NCI-H2196 (cell line): ENCODE measurements at regions not wholly inside any gene's neighbourhood (a gene's known extent, or its start where the extent isn't known, plus 50 kb on each side); places are given as distances from the start of the nearest gene placed in this dataset.
A peak's percentile ranks its signal among the peaks of the same experiment; 100 is the strongest.
"Not testable (repeated sequence)": the region's sequence is repeated elsewhere in the genome, so short reads cannot be mapped to it uniquely, and the experiment has no call there.

Experiments used
- DNase-seq: peaks from one replicate; lab custom pipeline; 2025; ENCODE audit not compliant: unreplicated experiment; lab: John Stamatoyannopoulos, UW

DNA sequence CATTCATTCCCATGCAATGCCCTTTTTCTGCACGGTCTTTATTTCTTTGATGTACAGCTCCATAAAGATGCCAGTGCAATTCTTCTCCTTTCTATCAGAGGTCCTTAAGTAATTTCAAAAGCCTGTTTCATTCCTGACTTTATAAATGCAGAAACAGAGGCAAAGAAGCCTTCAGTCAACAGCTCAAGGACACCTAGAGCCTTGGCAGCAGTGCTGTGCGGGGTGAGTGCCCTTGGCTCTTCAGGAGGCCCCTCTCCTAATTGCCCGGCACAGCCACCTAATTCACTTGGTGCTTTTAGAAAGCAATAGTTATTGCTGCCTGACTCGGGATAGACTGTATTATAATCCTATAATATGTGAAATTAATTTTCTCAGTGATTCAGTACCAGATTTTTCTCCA is 169.6 kb upstream of the KLF6 start:
- DNase-seq = no peak

DNA sequence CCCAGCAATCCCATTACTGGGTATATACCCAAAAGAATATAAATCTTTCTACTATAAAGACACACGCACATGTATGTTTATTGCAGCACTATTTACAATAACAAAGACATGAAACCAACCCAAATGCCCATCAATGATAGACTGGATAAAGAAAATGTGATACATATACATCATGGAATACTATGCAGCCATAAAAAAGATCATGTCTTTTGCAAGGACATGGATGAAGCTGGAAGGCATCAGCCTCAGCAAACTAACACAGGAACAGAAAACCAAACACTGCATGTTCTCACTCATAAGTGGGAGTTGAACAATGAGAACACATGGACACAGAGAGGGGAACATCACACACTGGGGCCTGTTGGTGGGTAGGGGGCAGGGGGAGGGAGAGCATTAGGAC is 169.0 kb upstream of the KLF6 start:
- not testable (repeated sequence) for DNase-seq

DNA sequence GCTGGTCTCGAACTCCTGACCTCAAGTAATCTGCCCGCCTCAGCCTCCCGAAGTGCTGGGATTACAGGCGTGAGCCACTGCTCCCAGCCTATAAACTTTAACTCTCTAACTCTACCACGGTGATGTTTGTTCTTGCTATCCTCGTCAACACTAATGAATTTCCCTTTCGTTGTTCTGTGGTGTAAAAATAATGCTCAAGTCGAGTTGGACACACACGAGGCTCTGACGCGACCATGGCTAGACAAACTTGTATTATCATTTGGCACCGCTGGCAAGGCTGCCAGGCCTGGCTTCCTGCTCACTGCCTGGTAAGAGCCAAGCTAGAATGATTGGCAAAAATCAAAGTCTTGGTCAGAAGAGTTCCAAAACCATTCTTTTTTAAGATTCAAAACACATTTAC is 167.0 kb upstream of the KLF6 start:
- no peak for DNase-seq

DNA sequence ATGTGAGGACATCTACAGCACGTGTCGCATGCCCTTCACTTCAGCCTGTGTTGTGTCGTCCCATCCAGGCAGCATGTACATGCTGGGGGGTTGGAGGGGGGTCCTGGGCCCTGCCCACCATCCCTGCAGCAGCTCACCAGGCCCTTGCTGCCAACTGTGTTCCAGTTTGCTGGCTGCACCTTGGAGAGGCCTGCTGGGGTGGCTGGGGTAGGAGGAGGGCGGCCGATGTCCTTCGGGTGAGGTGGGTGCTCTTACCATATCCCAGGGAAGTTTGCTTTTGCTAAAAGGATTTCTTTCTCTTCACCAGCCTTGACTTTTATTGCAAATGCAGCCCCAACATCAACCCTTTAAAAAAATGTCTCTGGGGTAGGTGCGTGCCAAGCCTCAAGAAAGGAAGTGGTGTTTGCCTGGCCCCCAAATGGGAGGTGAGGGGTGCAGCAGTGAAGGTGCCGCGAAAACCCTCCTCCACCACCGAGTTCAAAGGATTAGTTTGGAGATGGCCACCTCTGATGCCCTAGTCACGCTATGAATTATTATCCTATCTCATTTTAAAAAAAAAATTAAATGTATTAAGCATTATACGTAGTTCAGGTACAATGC is 165.8 kb upstream of the KLF6 start:
- DNase-seq = no peak

DNA sequence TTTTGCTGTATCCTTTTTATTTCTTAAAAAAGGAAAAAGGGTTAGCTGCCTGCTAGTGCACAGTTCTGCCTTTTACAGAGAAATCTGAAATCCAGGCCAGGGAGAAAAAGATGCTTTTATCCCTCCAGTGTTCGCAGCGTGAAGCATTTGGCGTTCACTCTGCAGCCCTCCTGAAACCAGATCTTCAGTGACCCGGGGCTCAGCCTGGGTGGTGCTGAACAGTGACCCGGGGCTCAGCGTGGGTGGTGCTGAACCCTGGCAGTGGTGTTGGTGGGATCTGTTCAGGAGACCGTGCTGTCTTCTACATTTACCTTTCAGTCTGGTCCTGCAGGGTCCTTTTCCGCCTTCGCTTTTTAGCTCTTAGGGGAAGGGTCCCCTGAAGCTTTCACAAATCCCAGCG is 164.7 kb upstream of the KLF6 start:
- DNase-seq = no peak

DNA sequence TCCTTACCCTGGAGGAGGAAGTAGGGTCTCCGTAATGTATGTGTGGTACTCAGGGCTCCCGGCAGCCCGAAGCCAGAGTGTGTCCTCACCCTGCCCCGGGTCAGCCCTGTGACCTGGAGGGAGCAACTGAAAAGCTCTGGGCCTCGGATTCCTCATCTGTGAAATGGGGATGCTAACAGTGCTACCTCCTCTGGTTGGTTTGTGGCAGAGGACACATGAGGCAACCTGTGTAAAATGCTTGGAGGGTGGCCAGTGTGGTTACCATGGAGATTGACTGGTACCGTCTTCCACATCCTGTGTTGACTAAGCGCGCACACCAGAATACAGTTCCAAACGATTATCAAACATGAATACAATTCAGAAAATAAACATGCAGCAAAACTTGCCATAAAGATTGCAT is 163.8 kb upstream of the KLF6 start:
- peak; percentile 36 for DNase-seq

DNA sequence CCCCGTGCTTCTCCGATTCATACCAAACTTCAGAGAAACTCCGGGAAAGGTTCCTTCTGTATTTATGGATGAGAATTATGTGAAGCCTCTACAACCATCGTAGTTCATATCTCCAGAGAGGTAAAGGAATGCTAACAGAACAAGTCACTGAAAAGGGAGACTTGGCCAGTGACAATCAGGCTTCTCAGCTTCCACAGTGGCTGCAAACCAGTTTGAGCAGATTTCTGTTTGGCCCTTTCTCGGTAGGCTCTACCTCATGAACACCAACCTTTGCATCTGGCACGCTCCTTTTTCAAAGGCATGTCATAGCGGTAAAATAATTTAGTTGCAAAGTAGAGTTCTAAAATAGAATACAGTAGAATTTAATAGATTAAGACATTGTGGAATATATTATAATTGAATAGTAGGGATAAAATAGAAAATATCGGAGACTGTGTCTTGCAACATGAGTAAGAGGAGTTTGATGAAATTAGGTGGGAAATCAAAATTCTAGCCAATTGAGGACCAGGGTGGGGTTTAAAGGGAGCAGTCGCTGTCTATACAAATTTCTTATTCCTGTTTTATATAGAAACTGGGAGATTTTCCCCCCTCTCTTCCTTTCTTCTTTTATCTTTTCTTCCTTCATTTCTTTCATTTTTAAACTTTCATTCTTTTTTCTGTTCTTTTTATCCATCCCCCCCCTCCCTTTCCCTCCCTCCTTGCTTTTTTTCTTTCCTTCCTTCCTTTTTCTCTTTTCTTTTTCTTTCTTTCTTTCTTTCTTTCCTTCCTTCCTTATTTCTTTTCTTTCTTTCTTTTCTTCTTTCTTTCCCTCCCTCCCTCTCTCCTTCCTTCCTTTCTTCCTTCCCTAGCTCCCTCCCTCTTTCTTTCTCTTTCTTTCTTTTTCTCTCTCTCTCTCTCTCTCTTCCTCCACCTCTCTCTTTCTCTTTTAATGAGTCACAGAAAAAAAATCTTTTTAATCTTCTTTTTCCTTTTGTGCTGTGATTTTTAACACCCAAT is 161.5 kb upstream of the KLF6 start:
- DNase-seq = no peak

DNA sequence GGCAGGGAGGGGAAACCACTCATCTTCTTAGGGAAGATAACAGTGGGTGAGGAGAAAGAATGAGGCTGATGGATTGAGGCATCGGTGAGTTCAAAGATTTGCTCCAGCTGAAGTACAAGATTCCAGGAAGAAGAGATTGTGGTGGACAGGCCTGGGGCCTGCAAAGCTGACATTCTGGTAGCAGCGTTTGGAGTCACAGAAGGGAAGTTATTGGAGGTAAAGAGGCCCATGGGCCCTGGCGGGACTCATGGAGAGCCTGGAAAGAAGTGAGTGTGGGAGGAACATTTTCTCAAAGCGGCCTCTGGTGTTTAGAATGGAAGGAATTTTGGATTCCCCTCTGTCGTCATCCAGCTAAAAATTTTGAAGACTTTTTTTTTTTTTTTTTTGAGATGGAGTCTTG is 160.0 kb upstream of the KLF6 start:
- no peak for DNase-seq

DNA sequence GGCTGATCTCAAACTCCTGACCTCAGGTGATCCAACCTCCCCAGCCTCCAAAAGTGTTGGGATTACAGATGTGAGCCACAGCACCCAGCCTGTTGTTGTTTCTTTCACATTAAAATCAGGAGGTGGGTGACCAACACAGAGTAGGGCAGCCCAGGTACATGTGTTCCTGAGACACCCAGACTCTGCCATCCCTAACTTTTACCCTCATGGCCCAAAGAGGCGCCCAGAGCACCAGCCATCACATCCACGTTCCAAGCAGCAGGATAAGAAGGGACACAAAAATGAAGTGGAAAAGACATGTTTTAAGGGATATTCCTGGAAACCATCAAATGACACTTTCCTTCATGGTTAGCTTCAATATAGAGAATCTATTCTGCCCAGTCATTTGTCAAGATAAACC is 159.6 kb upstream of the KLF6 start:
- DNase-seq = no peak

DNA sequence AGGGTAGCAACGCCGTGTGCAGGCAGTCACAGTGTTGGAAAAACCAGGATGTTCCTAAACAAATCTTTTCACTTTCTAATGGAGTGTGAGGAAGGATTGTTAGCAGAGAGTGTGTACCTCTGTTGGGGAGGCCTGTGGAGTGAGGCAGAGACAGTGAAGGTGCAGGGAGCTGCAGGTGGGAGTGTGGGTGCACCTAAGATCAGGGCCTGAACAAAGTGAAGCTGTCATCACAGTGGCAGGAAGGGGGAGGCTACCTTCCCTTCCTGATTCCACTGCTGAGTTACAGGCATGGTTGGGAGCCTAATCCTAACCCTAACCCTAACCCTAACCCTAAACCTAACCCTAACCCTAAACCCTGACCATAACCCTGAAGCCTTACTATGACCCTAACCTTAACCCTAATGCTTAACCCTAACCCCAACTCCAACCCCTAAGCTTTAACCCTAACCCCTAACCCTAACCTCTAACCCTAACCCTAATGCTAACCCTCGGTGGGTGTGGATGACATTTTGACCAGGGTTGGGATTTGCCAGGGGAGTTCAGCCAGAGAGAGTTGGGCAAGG is 158.8 kb upstream of the KLF6 start:
- no peak for DNase-seq

DNA sequence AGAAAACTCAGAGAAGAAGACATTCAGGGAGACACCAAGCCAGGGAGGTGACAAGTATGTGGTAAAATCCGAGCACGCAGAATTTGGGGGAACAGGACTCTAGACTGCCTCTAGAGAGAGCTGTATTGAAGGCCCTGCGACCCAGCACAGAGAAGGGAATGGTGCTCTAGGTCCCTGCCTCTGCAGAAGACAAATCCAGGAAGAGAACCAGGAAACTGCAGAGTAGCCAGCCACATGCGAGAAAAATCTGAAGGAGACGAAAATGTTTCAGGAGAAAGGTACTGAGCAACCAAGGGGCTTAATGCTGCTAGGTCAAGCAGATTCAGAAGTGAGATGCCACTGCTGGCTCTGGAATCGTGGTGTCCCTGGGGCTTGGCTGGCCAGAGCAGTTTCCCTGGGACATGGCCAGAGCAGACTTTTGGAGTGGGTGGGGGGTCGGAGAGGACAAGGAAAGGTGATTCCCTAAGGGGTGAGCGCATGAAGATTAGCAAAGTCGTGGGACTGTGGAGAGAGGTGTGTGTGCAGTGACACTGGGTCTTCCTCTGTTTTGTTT is 158.0 kb upstream of the KLF6 start:
- DNase-seq = no peak

DNA sequence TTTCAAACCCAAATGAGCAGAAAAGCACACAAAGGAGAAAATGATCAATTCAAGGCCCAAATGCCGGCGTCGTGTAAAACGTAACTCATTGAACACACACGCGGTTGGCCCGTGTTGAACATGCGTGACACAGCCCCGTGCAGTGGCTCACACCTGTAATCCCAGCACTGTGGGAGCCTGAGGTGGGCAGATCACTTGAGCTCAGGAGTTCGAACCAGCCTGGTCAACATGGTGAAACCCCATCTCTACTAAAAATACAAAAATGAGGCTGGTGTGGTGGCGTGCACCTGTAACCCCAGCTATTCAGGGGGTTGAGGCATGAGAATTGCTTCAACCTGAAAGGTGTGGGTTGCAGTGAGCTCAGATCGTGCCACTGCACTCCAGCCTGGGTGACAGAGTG is 156.7 kb upstream of the KLF6 start:
- no peak for DNase-seq

DNA sequence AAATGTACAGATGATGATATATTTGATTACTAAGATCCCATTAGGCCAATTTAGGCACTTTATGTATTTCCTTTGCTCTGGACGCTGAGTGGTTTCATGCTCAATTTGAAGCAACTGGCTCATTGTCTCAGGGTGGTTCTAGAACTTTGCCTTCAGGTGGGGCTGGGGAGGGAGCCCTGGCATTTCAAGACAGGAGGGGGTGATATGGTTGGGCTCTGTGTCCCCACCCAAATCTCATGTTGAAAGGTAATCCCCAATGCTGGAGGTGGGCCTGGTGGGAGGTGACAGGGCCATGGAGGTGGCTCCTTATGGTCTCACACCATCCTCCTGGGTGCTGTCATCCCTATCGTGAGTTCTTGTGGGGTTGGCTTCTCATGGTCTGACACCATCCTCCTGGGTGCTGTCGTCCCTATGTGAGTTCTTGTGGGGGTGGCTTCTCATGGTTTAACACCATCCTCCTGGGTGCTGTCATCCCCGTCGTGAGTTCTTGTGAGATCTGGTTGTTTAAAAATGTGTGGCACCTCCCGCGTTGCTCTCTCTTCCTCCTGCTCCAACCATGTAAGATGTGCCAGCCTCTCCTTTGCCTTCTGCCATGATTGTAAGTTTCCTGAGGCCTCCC is 151.5 kb upstream of the KLF6 start:
- no peak for DNase-seq

DNA sequence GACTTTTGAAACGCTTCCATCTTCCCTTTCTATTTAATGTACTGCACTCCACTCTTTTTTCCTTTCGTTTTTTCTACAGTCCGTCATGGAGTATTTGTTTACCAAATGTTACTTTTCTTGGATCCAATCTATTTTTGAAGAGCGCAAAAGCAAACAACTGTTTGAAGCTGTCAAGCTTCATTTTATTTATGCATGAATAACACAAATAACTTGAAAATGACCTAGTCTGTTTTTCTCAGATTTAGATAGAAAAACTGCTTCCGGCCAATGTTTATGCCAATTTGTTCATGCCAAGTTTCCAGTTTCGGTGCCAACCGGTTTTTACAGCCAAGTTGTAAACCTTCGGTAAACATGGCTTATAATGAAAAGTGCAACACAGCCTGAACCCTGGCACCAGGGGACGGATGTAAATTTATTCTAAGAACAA is 150.9 kb upstream of the KLF6 start:
- DNase-seq = peak; percentile 63

DNA sequence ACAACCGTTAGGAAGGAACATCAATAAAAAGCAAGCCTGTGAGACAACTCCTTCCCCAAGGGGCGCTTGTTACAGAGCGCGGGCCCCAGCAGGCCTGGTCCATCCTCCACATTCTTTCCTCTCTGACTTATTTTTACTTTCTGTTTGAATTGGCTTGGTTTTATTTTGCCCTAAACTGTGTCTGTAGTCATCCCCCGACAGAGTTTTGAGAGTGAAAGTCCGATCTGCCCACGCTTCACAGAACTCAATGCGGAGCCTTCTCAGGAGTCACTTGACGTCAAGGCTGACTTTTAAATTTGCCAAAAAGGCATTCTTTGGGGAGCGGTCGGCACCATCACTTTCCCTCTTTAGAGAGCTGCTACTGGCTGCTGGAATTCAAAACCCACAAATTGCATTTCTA is 150.1 kb upstream of the KLF6 start:
- no peak for DNase-seq

DNA sequence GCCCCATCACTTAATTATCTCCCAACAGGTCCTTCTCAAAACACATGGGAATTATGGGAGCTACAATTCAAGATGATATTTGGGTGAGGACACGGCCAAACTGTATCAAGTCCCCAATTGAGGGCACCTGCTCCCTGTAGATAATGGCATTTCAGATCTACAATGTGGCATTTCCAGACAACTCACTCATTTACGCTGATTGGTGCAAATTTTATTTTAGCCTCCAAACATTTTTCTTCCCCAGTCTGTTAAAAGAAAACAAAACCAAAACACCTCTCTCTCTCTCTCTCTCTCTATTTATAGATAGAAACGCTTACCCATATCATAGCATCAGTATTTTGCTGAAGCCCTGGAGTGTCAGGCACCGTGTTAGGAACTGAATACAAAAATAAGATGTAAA is 148.7 kb upstream of the KLF6 start:
- no peak for DNase-seq

DNA sequence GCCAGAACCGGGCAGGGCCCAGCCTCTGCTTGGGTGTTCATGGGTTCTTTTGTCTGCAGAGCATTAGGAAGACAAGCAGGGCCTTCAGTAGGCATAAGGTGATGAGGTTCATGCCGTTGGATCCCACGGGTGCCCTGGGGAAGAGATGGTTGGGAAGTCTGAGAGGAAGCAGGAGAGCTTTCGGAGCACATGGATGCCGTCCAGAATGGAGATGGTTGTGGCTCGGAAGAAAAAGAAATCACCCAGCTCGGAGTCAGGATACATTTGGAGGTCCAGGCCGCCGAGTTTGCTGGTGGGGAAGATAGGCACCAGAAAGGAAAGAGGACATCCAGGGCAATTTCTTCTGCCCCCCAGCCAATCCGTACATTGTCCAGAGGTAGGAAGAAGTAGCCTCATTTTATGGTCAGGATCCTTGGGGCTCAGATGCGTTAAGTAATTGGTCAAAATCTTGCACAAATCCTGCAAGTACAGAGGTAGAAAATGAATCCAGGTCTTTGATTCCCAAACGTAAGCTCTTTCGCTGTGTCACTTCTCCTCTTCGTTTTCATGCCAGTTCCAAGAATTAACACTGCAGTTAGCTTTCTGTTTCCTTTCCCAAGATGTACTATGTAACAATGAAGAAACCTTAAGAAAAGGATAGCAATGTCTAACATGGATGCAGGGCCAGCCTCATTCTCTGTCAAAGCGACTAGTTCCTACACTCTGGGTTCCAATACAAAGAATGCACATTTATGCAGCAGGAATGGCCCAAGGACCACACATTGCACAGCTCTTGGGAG is 147.8 kb upstream of the KLF6 start:
- DNase-seq = no peak

DNA sequence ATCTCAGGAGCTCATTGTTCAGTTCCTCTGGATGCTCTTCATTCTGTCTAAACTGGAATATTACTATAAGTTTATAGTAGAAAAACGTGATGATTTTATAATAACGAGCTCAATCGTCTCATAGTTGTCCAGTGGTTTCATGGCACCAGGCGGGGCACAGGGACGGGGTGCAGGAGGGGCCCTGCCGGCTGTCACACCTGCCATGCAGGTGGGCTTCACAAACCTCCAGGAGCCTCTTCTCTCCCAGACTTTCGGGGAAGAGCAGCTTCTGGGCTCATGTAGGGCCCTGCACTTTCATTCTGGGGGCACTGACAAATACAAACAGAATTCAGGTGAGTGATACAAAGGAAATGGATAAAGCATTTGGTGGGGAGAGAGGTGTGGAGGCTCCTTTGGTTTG is 146.9 kb upstream of the KLF6 start:
- DNase-seq = no peak

DNA sequence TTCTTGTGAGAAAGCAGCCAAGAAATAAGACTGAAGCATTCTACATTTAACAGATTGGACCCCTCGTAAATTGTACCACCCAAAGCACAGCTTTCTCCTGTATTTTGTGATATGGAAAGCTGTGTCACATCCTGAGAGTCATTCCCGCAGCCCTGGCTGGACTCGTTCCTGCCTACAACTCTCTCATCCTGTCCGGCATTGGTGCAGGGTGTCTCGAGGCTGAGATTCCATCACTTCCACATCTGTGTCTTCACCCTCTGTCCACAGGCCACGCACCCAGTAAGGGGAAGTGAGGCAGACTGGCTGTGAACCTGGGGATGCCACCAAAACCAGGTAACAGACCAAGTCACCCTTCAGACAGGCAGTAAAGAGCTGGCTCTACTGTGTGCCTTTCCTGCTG is 146.2 kb upstream of the KLF6 start:
- no peak for DNase-seq

DNA sequence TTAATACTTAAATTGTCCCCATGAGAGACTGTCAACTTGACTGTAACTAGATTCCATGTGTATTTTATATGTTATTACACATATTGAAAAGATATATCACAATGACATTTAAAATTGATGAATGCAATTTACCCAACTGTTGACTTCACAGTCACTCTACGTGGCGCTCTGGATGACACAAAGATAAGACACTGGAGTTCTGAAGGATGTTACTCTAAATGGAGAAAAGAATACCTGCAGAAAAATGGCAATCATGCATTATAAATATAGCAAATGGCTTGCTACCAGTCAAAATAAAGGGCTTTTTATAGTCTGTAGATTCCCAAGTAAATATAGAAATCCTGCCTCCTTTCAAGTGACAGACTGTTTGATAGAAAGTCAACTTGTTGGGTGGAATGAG is 143.6 kb upstream of the KLF6 start:
- no peak for DNase-seq

DNA sequence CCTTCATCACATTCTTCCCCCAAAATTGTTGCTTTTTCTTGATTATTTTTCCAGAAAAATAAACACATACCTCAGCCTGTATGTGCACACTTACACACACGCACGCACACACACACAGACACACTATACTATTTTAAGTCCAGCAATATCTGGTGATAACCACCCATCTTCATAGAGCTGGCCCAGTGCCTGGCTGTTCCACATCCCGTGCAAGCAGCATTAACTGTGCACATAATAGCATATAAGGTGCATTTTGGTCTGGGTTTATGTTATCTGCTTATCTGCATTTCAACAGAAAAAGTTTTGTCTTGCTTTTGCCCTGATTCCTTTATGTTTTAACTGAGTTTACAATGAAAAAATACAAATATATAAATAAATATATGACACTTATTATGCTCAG is 143.1 kb upstream of the KLF6 start:
- DNase-seq = no peak
